SH-SY5Y (cell line): ENCODE measurements at regions not wholly inside any gene's neighbourhood (a gene's known extent, or its start where the extent isn't known, plus 50 kb on each side); places are given as distances from the start of the nearest gene placed in this dataset.

Experiments used
- GATA2 ChIP-seq: IDR thresholded peaks from 2 replicates; pipeline ENCODE4 v1.6.1; 2011; ENCODE audit warnings: mild to moderate bottlenecking, low read depth, low read length
- GATA3 ChIP-seq: IDR thresholded peaks from 2 replicates; pipeline ENCODE4 v1.6.1; 2011; ENCODE audit warnings: low read depth, mild to moderate bottlenecking, low read length, moderate library complexity

DNA sequence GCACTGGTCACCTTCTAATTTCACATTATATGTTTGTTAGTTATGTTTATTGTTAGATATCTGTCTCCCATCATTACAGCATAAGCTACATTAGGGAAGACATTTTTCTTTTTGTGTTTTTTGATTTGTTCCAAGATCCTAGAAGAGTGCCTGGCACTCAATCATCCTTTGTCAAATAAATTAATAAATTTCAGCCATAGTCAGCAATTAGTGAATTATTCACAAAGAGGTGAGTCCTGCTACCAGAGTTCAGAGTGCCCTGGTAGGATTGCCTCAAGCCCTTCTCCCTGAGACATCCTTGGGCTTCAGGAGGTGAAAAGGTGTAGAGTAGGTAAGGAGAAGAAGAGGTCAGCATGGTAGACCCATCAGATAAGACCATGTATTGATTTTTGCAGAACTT, 186.2 kb upstream of the CTAGE1 start:
- no peak for TF ChIP-seq GATA3
- no peak for TF ChIP-seq GATA2
